ENCODE measurements at regions not wholly inside any gene's neighbourhood (a gene's known extent, or its start where the extent isn't known, plus 50 kb on each side); places are given as distances from the start of the nearest gene placed in this dataset.
"Not testable (repeated sequence)": the region's sequence is repeated elsewhere in the genome, so short reads cannot be mapped to it uniquely, and the experiment has no call there.

- no peak for DNase-seq (ENCODE audit: low read depth in 2 of 2)
Observed at GRCh38 chr4:189809241-189809735, 131.4 kb upstream of the FRG1 start.

GRCh38 chr4:189809839-189810238 lies 130.8 kb upstream of the FRG1 start:
- no peak for DNase-seq (ENCODE audit: low read depth in 2 of 2)

DNA sequence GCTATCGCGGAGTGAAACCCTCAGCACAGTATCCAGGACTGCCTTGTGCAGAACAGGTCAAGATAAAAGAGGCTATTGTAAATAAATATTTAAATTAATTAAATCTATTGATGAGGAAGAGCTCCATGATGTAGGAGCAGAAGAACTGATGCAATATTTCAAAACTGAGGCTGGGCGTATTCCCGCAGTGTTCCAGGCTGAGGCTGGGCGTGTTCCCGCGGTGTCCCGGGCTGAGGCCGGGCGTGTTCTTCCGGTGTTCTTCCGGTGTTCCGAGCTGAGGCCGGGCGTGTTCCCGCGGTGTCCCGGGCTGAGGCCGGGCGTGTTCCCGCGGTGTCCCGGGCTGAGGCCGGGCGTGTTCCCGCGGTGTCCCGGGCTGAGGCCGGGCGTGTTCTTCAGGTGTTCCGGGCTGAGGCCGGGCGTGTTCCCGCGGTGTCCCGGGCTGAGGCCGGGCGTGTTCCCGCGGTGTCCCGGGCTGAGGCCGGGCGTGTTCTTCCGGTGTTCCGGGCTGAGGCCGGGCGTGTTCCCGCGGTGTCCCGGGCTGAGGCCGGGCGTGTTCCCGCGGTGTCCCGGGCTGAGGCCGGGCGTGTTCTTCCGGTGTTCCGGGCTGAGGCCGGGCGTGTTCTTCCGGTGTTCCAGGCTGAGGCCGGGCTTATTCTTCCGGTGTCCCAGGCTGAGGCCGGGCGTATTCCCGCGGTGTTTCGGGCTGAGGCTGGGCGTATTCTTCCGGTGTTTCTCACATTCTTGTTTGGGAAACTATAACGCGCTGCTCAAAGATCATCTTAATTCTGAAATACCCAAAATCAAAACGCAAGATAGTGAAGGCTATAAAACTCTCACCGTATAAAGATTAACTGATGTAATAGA lies 130.1 kb upstream of the FRG1 start:
- DNase-seq (ENCODE audit: low read depth in 2 of 2): not testable (repeated sequence)

- DNase-seq (ENCODE audit: low read depth in 2 of 2): no peak
Observed at GRCh38 chr4:189815404-189816192, 125.1 kb upstream of the FRG1 start.

GRCh38 chr4:189822326-189822725 lies 118.3 kb upstream of the FRG1 start:
- DNase-seq (ENCODE audit: low read depth in 2 of 2): no peak

DNA sequence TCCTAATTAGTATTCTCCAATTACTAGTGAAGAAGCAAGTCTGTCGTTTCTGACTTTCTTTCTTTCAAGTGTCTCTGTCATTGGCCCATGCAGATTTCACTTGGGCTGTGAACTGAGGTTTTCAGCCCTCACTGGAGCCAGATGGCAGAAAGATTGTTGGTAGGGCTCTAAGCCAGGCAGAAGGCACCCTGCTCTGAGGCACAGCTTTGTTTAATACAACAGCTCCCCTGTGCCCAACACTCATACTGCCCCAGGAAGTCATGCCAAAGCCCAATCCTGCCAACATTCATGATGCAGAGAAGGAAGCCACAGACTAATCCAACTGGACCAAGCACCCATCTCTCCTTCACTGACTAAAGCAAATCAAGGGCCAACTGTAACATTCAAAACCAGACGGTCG lies 117.1 kb upstream of the FRG1 start:
- no peak for DNase-seq (ENCODE audit: low read depth in 2 of 2)

- no peak for DNase-seq (ENCODE audit: low read depth in 2 of 2)
Observed at GRCh38 chr4:189825466-189825865, 115.2 kb upstream of the FRG1 start.

- no peak for DNase-seq (ENCODE audit: low read depth in 2 of 2)
Observed at GRCh38 chr4:189826657-189827056, 114.0 kb upstream of the FRG1 start.

- DNase-seq (ENCODE audit: low read depth in 2 of 2): no peak
Observed at GRCh38 chr4:189828081-189828697, 112.5 kb upstream of the FRG1 start.

- DNase-seq (ENCODE audit: low read depth in 2 of 2): no peak
Observed at GRCh38 chr4:189832528-189832927, 108.1 kb upstream of the FRG1 start.

DNA sequence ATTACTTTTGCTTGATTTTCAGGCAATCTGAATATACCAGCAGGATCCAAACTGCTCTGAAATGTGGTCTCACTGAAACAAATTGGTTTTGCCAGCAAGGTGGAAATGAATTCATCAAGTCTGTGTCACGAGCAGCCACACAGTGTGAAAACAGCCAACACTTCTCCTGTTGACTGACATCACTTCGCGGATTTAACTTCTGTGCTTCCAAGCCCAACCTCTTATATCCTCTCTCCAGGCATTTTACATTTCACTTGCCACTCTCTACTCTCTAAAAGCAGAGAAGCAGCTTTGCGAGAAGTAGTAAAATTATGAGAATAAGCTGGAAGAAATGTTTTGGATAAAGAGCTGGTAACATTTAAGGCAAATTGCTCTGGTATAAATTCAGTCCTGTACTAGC lies 106.1 kb upstream of the FRG1 start:
- no peak for DNase-seq (ENCODE audit: low read depth in 2 of 2)

DNA sequence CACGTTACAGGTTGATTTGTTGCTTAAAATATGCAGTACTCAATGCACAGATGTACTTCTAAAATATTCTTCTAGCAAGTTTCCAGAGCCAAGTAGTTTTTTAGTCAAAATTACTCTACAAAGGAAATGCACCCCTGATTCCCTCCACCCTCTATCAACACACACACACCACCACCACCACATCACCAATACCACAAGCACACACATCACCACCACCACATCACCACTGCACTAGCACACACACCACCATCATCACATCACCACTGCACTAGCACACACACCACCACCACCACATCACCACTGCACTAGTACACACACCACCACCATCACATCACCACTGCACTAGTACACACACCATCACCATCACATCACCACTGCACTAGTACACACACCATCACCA lies 105.2 kb upstream of the FRG1 start:
- no peak for DNase-seq (ENCODE audit: low read depth in 2 of 2)

DNA sequence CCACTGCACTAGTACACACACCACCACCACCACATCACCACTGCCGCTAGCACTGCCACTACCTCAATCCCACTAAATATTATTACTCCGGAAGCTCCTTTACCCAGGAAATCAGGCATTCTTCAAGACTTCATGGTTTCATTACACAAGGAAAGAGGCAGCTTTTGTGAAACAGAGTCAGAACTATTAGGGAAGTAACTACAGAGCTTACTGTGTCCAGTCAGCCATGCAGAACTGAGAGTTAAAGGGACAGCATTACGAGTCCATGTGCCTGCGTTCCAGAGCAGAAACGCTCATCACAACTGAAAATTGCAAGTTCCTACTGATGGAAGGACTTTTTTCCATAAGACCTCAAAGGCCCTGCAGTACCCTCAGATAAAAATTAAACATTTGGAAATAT lies 103.2 kb upstream of the FRG1 start:
- no peak for DNase-seq (ENCODE audit: low read depth in 2 of 2)

GRCh38 chr4:189838821-189839497 lies 101.7 kb upstream of the FRG1 start:
- DNase-seq (ENCODE audit: low read depth in 2 of 2): no peak

- no peak for DNase-seq (ENCODE audit: low read depth in 2 of 2)
Observed at GRCh38 chr4:189840356-189840755, 100.3 kb upstream of the FRG1 start.

- no peak for DNase-seq (ENCODE audit: low read depth in 2 of 2)
Observed at GRCh38 chr4:189843413-189844009, 97.2 kb upstream of the FRG1 start.

DNA sequence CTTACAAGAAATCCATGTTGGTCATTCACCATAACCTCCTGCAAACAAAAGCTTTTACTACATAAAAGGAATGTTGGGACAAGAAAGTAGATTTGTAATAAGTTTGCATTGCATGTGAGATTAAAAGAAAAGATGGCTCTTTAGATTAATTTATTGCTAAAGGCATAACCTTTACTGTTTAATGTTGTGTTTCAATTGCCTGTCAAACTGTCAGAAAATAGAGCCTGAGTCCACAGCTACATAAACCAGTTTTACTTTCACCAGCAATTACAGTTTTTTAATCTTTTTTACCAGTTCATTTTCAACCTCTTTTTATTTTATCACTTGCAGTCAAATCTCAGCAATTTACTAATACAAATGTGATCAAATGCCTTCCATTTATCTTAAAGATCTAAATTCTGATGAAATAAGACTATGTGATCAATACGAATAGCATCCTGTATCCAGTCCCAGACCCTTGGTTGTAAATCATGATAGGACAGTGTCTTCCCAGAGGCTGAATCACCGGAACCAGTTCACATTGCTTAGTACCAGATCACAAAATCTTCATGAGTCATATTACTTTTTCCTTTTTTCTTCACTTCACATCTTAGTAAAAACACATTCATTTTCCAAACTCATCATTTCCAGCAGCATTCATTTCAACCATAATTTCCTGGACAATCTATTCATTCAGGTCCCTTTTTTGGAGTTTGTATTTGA lies 95.4 kb upstream of the FRG1 start:
- DNase-seq (ENCODE audit: low read depth in 2 of 2): no peak

DNA sequence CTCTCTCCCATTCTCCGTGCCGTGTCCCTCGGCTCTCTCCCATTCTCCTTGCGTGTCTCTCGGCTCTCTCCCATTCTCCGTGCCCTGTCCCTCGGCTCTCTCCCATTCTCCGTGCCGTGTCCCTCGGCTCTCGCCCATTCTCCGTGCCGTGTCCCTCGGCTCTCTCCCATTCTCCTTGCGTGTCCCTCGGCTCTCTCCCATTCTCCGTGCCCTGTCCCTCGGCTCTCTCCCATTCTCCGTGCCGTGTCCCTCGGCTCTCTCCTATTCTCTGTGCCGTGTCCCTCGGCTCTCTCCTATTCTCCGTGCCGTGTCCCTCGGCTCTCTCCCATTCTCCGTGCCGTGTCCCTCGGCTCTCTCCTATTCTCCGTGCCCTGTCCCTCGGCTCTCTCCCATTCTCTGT lies 94.6 kb upstream of the FRG1 start:
- not testable (repeated sequence) for DNase-seq (ENCODE audit: low read depth in 2 of 2)

GRCh38 chr4:189846608-189847007 lies 94.1 kb upstream of the FRG1 start:
- DNase-seq (ENCODE audit: low read depth in 2 of 2): not testable (repeated sequence)

- not testable (repeated sequence) for DNase-seq (ENCODE audit: low read depth in 2 of 2)
Observed at GRCh38 chr4:189848672-189849071, 92.0 kb upstream of the FRG1 start.

Measured in activated CD4-positive, alpha-beta T cell treated with anti-CD3 and anti-CD28 coated beads for 24 hours (primary cell).